H9 (cell line): ENCODE measurements at regions not wholly inside any gene's neighbourhood (a gene's known extent, or its start where the extent isn't known, plus 50 kb on each side); places are given as distances from the start of the nearest gene placed in this dataset.

Experiments
- DNase-seq: peaks from one replicate; pipeline ENCODE4 v3.0.0-alpha.2; 2017
- H2AFZ ChIP-seq: one replicate; pipeline ENCODE4 v1.6.1; 2013; ENCODE audit warnings: mild to moderate bottlenecking, low read length, control low read depth, moderate library complexity
- H2AK5ac ChIP-seq: 2 replicates; pipeline ENCODE4 v1.6.1; 2013; ENCODE audit warnings: low read length, control low read depth, mixed read lengths; ENCODE audit not compliant: insufficient read length
- H2BK120ac ChIP-seq: one replicate; pipeline ENCODE4 v1.6.1; 2013; ENCODE audit warnings: low read depth, mild to moderate bottlenecking, low read length, control low read depth, inconsistent platforms; ENCODE audit not compliant: poor library complexity, severe bottlenecking
- H2BK12ac ChIP-seq: 2 replicates; pipeline ENCODE4 v1.6.1; 2013; ENCODE audit warnings: low read length, control low read depth, mixed read lengths, low read depth; ENCODE audit not compliant: insufficient read length
- H2BK15ac ChIP-seq: 2 replicates; pipeline ENCODE4 v1.6.1; 2013; ENCODE audit warnings: low read depth, low read length, control low read depth
- H2BK20ac ChIP-seq: one replicate; pipeline ENCODE4 v1.6.1; 2013; ENCODE audit warnings: low read depth, mild to moderate bottlenecking, low read length, control low read depth, inconsistent platforms; ENCODE audit not compliant: poor library complexity, severe bottlenecking
- H2BK5ac ChIP-seq: 2 replicates; pipeline ENCODE4 v1.6.1; 2013; ENCODE audit warnings: low read length, control low read depth, mixed read lengths; ENCODE audit not compliant: insufficient read length
- H3K14ac ChIP-seq: 2 replicates; pipeline ENCODE4 v1.6.1; 2013; ENCODE audit warnings: low read length, control low read depth; ENCODE audit not compliant: insufficient read depth
- H3K18ac ChIP-seq: 2 replicates; pipeline ENCODE4 v1.6.1; 2013; ENCODE audit warnings: low read depth, mild to moderate bottlenecking, mixed read lengths, low read length, control low read depth; ENCODE audit not compliant: insufficient read length
- H3K23ac ChIP-seq: 2 replicates; pipeline ENCODE4 v1.6.1; 2013; ENCODE audit warnings: low read length, control low read depth, mixed read lengths, low read depth; ENCODE audit not compliant: insufficient read length
- H3K23me2 ChIP-seq: 2 replicates; pipeline ENCODE4 v1.6.1; 2013; ENCODE audit warnings: low read depth, mild to moderate bottlenecking, mixed read lengths, low read length, control low read depth; ENCODE audit not compliant: insufficient read length, poor library complexity, severe bottlenecking
- H3K27ac ChIP-seq: 2 replicates; pipeline ENCODE4 v1.5.1; 2013; ENCODE audit warnings: low read length, control low read depth, mixed read lengths, low read depth; ENCODE audit not compliant: insufficient read length
- H3K27me3 ChIP-seq: 2 replicates; pipeline ENCODE4 v1.6.1; 2013; ENCODE audit warnings: low read length, control low read depth, inconsistent platforms; ENCODE audit not compliant: insufficient read depth
- H3K4ac ChIP-seq: 2 replicates; pipeline ENCODE4 v1.6.1; 2013; ENCODE audit warnings: low read depth, mild to moderate bottlenecking, control low read depth, inconsistent platforms, low read length, moderate library complexity
- H3K4me1 ChIP-seq: 2 replicates; pipeline ENCODE4 v1.6.1; 2013; ENCODE audit warnings: low read length, control low read depth, inconsistent platforms; ENCODE audit not compliant: insufficient read depth
- H3K4me2 ChIP-seq: 2 replicates; pipeline ENCODE4 v1.6.1; 2013; ENCODE audit warnings: low read length, control low read depth, mixed read lengths; ENCODE audit not compliant: insufficient read length, insufficient read depth
- H3K56ac ChIP-seq: 2 replicates; pipeline ENCODE4 v1.6.1; 2013; ENCODE audit warnings: low read depth, mild to moderate bottlenecking, mixed read lengths, low read length, control low read depth; ENCODE audit not compliant: insufficient read length
- H3K79me1 ChIP-seq: 2 replicates; pipeline ENCODE4 v1.6.1; 2013; ENCODE audit warnings: low read depth, mild to moderate bottlenecking, moderate library complexity, low read length, control low read depth, inconsistent platforms; ENCODE audit not compliant: insufficient read depth, poor library complexity, severe bottlenecking
- H3K79me2 ChIP-seq: 2 replicates; pipeline ENCODE4 v1.6.1; 2013; ENCODE audit warnings: low read length, control low read depth, inconsistent platforms; ENCODE audit not compliant: insufficient read depth
- H3K9ac ChIP-seq: 2 replicates; pipeline ENCODE4 v1.6.1; 2013; ENCODE audit warnings: low read length, control low read depth, mixed read lengths; ENCODE audit not compliant: insufficient read length; ENCODE audit errors: extremely low read depth
- H3K9me3 ChIP-seq: one replicate; pipeline ENCODE4 v1.6.1; 2013; ENCODE audit warnings: low read depth, low read length, inconsistent platforms; ENCODE audit not compliant: control insufficient read depth
- H3T11ph ChIP-seq: one replicate; pipeline ENCODE4 v1.6.1; 2013; ENCODE audit warnings: mild to moderate bottlenecking, low read length, control low read depth, inconsistent platforms
- H4K20me1 ChIP-seq: one replicate; pipeline ENCODE4 v1.6.1; 2013; ENCODE audit not compliant: control insufficient read depth, insufficient read length, insufficient read depth
- H4K5ac ChIP-seq: 2 replicates; pipeline ENCODE4 v1.6.1; 2013; ENCODE audit warnings: low read depth, mild to moderate bottlenecking, mixed read lengths, low read length, control low read depth; ENCODE audit not compliant: insufficient read length
- H4K8ac ChIP-seq: replicated peaks from 2 replicates; pipeline ENCODE4 v1.6.1; 2013; ENCODE audit warnings: low read length, control low read depth, mixed read lengths, low read depth; ENCODE audit not compliant: insufficient read length
- H4K91ac ChIP-seq: 2 replicates; pipeline ENCODE4 v1.6.1; 2013; ENCODE audit warnings: low read depth, mild to moderate bottlenecking, moderate library complexity, mixed read lengths, low read length, control low read depth; ENCODE audit not compliant: insufficient read length
- H3K27ac Mint-ChIP-seq, 3 experiments: 2 replicates in 2 of 3; 3 replicates in 1 of 3; pipeline ENCODE4 v1.8.0; 2020 to 2021; ENCODE audit warnings: mixed read lengths in 3 of 3, mild to moderate bottlenecking in 1 of 3, moderate library complexity in 1 of 3
- H3K27me3 Mint-ChIP-seq: 2 replicates; pipeline ENCODE4 v1.8.0; 2021; ENCODE audit warnings: low read depth, mild to moderate bottlenecking, moderate library complexity, mixed read lengths
- H3K36me3 Mint-ChIP-seq, 3 experiments: 2 replicates in 2 of 3; 3 replicates in 1 of 3; pipeline ENCODE4 v1.8.0; 2020 to 2021; ENCODE audit warnings: low read depth in 3 of 3, mixed read lengths in 3 of 3; ENCODE audit not compliant: insufficient read depth in 1 of 3
- H3K4me1 Mint-ChIP-seq, 2 experiments: 2 replicates each; pipeline ENCODE4 v1.8.0; 2020; ENCODE audit warnings: mixed read lengths in 2 of 2
- H3K4me3 Mint-ChIP-seq, 2 experiments: 2 replicates in 1 of 2; 3 replicates in 1 of 2; pipeline ENCODE4 v1.8.0; 2020 to 2021; ENCODE audit warnings: mild to moderate bottlenecking in 2 of 2, mixed read lengths in 2 of 2, moderate library complexity in 1 of 2
- H3K9me3 Mint-ChIP-seq, 2 experiments: 2 replicates in 1 of 2; 3 replicates in 1 of 2; pipeline ENCODE4 v1.8.0; 2020; ENCODE audit warnings: mild to moderate bottlenecking in 2 of 2, mixed read lengths in 2 of 2, moderate library complexity in 1 of 2
- CTCF ChIP-seq: fragments of 200-600 bp; sonication (generic); conservative IDR thresholded peaks from 3 replicates; pipeline ENCODE4 v1.8.0; 2021; ENCODE audit warnings: antibody characterized with exemption, mild to moderate bottlenecking

GRCh38 chr3:181362378-181362777 lies 349.3 kb upstream of the SOX2 start:
- DNase-seq: no peak
- Histone ChIP-seq H3K56ac (no peak overlapping the region), H4K91ac (no peak overlapping the region), H3K18ac (no peak overlapping the region), H3K9ac (no peak overlapping the region), H3K9me3 (no peaks in the 10 kb centered on the region), H4K20me1 (no peaks in the 10 kb centered on the region), H2BK15ac (no peak overlapping the region), H3K4ac (no peak overlapping the region), H4K8ac (no peak overlapping the region), H2BK20ac (no peak overlapping the region), H3K4me2 (no peak overlapping the region), H3K27ac (no peak overlapping the region), H3K27me3 (no peaks in the 10 kb centered on the region), H2BK12ac (no peak overlapping the region), H3K79me2 (no peaks in the 10 kb centered on the region), H3K4me1 (no peaks in the 10 kb centered on the region), H3K14ac (no peak overlapping the region), H3K23me2 (no peaks in the 10 kb centered on the region), H2AFZ (no peak overlapping the region), H3T11ph (no peak overlapping the region), H3K23ac (no peak overlapping the region), H2BK5ac (no peak overlapping the region), H2BK120ac (no peak overlapping the region), H4K5ac (no peak overlapping the region), H2AK5ac (no peak overlapping the region), H3K79me1 (no peaks in the 10 kb centered on the region)
- no peaks in the 10 kb centered on the region for H3K9me3 Mint-ChIP-seq
- no peaks in the 10 kb centered on the region for H3K27me3 Mint-ChIP-seq
- no peak overlapping the region for H3K4me3 Mint-ChIP-seq
- TF ChIP-seq CTCF: no peak
- H3K4me1 Mint-ChIP-seq: peaks cover 3 to 5% of the 10 kb centered on the region in 2 experiments; a peak in 2 of 4 replicates
- H3K36me3 Mint-ChIP-seq: no peaks in the 10 kb centered on the region
- H3K27ac Mint-ChIP-seq: peak overlapping the region in 1 of 3 experiments; percentile 36; a peak in 3 of 7 replicates
